ENCODE measurements at regions not wholly inside any gene's neighbourhood (a gene's known extent, or its start where the extent isn't known, plus 50 kb on each side); places are given as distances from the start of the nearest gene placed in this dataset.
A peak's percentile ranks its signal among the peaks of the same experiment; 100 is the strongest.
"Not testable (repeated sequence)": the region's sequence is repeated elsewhere in the genome, so short reads cannot be mapped to it uniquely, and the experiment has no call there.

DNA sequence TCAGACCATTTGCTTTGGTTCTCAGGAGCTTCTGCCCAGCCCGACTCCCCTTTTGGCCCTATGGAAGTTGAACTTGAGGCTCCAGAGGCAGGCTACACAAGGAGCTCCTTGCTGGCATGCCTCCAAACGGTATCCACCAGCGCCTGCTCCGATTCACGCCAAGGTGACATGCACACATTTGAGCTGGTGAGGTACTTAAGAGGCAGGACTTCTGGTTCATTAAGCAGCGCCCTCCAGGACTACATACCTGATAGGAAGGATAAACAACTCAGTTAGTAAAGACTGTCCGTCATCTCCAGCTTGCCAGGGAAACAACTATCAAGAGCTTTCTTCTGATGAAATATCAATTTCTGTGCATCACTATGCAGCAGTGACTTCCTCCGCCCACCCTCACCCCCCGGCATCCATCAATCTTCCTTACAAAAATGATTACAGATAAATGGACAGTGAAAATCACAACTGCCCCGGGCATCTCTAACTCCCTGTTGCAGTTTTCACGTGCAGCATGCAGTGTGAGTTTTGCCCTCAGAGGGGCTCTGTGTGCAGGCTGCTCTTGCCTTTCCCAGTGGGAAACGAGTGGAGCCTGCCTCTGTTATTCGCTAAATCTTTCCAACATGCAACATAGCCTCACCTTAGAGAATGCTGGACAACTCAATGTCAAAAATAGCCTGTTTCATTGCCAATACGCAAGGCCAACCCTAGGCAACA is 122.9 kb downstream of the ARRDC4 start:
- Histone ChIP-seq H3K9me3 (no peaks in the 10 kb centered on the region), H3K27ac (no peak overlapping the region), H3K4me1 (no peaks in the 10 kb centered on the region), H3K4me3 (no peak overlapping the region), H3K27me3 (no peaks in the 10 kb centered on the region), H3K36me3 (ENCODE audit: low read depth, missing control alignments) (no peaks in the 10 kb centered on the region)
- intact Hi-C loops (cut with DNase I; ENCODE audit: low total_unique reads): no loop called here
- TF ChIP-seq, protein P1, sequence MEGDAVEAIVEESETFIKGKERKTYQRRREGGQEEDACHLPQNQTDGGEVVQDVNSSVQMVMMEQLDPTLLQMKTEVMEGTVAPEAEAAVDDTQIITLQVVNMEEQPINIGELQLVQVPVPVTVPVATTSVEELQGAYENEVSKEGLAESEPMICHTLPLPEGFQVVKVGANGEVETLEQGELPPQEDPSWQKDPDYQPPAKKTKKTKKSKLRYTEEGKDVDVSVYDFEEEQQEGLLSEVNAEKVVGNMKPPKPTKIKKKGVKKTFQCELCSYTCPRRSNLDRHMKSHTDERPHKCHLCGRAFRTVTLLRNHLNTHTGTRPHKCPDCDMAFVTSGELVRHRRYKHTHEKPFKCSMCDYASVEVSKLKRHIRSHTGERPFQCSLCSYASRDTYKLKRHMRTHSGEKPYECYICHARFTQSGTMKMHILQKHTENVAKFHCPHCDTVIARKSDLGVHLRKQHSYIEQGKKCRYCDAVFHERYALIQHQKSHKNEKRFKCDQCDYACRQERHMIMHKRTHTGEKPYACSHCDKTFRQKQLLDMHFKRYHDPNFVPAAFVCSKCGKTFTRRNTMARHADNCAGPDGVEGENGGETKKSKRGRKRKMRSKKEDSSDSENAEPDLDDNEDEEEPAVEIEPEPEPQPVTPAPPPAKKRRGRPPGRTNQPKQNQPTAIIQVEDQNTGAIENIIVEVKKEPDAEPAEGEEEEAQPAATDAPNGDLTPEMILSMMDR (IDR thresholded peaks at IDR 0.05): no peak
- no peak for TF ChIP-seq POLR2A (IDR thresholded peaks at IDR 0.05)
- no peak for DNase-seq
- WGBS, 2 donors: 74 to 75% methylated on average over 10 to 14 of the region's 14 CpGs

DNA sequence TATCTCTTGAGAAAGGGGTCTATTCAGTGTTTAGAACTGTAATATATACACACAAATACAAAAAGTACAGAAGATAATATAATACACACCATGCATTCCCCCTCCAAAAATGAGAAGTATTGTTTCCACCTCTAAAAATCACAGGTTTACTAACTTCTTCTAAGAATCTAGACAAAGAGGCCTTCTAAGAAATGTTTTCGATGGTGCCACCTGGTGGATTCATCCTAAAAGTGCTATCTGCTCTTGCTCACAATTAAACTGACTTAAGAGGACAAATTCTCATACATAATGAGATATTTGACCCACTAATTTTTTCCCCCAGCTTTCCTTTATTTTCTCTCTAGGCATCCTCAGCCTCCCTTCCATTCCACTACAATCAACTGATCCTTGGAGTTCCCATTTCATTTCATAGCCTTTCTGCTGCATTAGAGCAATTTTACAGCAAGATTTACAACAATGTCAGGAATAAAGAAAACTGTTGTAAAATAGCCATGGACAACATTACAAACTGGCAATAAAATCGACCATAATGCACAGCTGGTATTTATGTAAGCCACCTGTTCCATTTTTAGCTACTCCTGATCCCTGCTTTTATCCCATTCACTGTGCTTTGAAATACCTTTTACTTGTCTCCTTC is 124.6 kb downstream of the ARRDC4 start:
- H3K27ac ChIP-seq: no peak overlapping the region
- DNase-seq: peak; percentile 74
- H3K36me3 ChIP-seq (ENCODE audit: low read depth, missing control alignments): no peaks in the 10 kb centered on the region
- intact Hi-C loops (cut with DNase I; ENCODE audit: low total_unique reads): no loop called here
- H3K9me3 ChIP-seq: no peaks in the 10 kb centered on the region
- 13 to 30% methylated on average over 2 of the region's 2 CpGs for WGBS, 2 donors
- no peaks in the 10 kb centered on the region for H3K4me1 ChIP-seq
- H3K4me3 ChIP-seq: no peak overlapping the region
- no peak for TF ChIP-seq POLR2A (IDR thresholded peaks at IDR 0.05)
- TF ChIP-seq, protein P1 (IDR thresholded peaks at IDR 0.05): peak; percentile 49 to 65 (median 64)
- H3K27me3 ChIP-seq: no peaks in the 10 kb centered on the region

DNA sequence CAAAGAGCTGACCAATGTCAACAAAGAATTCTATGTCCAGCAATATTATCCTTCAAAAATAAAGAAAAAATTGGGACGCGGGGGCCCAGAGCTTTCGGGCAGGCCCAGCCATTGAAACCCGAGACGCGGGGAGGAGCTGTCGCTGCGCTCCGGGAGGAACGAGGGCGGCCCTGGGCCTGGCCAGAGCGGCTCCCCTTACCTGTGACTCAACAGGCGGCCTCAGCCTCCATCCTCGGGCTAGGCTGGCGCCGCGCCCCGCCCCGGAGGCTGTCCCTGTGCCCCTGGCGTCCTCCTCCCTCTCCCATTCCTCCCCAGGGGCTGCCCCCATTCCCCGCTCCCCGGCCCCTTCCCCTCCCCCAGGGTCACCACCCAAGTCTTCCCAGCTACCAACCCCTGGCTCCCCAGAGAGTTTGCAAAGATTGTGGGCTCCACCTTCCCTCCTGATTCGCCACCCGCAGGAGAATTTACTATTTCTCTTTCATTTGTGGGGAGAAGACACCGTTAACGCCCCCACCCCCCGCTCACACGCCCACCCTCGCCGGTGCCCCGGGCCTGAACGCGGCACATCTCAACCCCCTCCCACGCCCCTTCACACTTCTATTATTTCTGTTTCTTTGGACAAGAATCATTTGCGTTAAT is 127.9 kb downstream of the ARRDC4 start:
- intact Hi-C loops (cut with DNase I; ENCODE audit: low total_unique reads); DNase-seq; H3K27ac ChIP-seq; H3K36me3 ChIP-seq (ENCODE audit: low read depth, missing control alignments); H3K4me1 ChIP-seq; H3K27me3 ChIP-seq; H3K9me3 ChIP-seq: not testable (repeated sequence)
- 68 to 74% methylated on average over 10 to 27 of the region's 35 CpGs for WGBS, 2 donors
- H3K4me3 ChIP-seq: peak overlapping the region in 1 of 2 donors; percentile 23

DNA sequence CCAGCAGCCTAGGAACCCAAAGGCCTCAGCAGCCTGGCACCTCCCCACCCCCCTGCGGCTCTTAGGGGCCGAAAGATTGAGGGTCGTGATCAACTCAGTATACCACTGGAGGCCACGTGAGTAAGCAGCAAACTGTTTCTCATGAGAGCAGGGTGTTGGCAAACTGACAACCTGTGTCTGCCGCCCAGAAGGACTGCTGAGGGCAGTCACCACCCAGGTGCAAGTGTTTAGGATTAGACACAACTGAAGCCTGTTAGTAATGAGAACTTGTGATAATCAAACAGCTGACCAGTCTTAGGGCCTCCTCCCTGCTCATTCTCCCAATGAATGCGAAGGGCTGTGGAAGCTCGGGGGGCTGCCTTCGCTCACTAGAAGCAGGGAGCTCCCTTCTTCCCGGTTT is 128.8 kb downstream of the ARRDC4 start:
- H3K4me3 ChIP-seq; H3K27ac ChIP-seq; intact Hi-C loops (cut with DNase I; ENCODE audit: low total_unique reads); H3K9me3 ChIP-seq; DNase-seq; H3K36me3 ChIP-seq (ENCODE audit: low read depth, missing control alignments); H3K27me3 ChIP-seq; H3K4me1 ChIP-seq: not testable (repeated sequence)
- WGBS, 2 donors: 83% methylated on average over 3 of the region's 9 CpGs; no CpG with 5 or more reads in 1 of the 2 donors

DNA sequence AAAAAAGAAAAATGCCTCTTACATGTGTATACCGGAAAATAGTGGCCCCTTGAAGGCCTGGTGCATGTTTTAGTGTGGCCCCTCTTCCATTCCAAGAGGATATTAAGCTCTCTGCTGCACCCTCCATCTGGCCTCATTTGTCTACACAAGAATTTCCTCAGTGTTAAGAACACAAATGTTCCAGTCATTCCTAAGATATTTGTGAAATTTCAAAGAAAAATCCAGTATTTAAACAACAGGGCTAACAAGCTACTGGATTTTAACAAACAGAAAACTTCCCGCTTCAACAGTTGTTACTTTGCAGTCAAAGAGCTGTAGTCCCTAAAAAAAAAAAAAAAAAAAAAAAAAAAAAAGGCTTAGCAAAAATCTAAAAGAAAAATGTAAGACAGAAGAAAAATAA is 137.5 kb downstream of the ARRDC4 start:
- H3K4me1 ChIP-seq; DNase-seq; H3K27me3 ChIP-seq; H3K4me3 ChIP-seq; H3K27ac ChIP-seq; H3K9me3 ChIP-seq; intact Hi-C loops (cut with DNase I; ENCODE audit: low total_unique reads); H3K36me3 ChIP-seq (ENCODE audit: low read depth, missing control alignments): not testable (repeated sequence)
- 79 to 84% methylated on average over 2 of the region's 2 CpGs for WGBS, 2 donors

DNA sequence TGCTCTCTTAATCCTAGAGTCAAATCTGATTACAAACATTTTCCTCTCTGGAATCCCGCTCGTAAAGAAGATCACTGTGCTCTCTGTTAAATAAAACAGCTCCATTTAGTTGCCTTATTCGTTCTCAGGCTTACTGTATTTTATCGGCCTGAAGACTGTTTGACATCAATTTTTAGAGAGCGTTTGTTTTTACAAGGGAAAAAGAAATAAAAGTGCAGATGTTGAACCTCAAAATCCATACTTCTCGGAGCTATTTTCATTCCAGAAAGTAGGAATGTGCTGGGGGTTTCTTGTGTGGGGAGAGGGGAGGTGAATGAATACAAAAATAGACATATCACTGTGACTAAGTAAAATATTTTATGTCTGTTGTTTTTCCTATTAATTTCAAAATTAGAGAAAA is 140.1 kb downstream of the ARRDC4 start:
- 41 to 50% methylated on average over 6 of the region's 6 CpGs for WGBS, 2 donors
- H3K27me3 ChIP-seq; H3K36me3 ChIP-seq (ENCODE audit: low read depth, missing control alignments); H3K4me1 ChIP-seq; H3K9me3 ChIP-seq; intact Hi-C loops (cut with DNase I; ENCODE audit: low total_unique reads); DNase-seq; H3K4me3 ChIP-seq; H3K27ac ChIP-seq: not testable (repeated sequence)
